ENCODE measurements at regions not wholly inside any gene's neighbourhood (a gene's known extent, or its start where the extent isn't known, plus 50 kb on each side); places are given as distances from the start of the nearest gene placed in this dataset.

DNA sequence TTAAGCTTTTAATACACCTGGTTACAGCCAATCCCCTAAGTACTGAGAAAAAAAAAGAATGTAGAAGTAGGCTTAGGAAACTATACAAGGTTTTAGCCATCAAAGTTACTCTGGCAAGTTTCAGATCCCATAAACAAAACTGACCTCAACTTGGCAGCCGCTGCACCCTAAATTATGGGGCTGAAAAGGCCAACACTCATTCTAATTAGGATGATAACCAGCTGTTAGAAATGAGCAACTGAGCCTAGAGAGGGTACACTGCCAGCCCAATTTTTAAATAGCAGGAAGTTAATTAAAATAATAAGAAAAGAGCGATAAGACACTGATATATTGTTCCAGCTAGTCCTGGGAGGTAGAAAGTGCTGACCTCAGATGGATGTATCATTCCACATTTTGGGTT lies 105.7 kb upstream of the VAV3 start:
- Histone ChIP-seq H3K4me1 (ENCODE audit: insufficient read depth, low read length, poor library complexity, severe bottlenecking) (peaks cover 13% of the 10 kb centered on the region), H3K4me2 (ENCODE audit: low read length) (no peak overlapping the region), H3K4me3 (ENCODE audit: low read depth, low read length, poor library complexity, severe bottlenecking) (no peak overlapping the region), H3K36me3 (ENCODE audit: insufficient read depth, low read length) (no peaks in the 10 kb centered on the region), H3K9me3 (ENCODE audit: low read length) (no peaks in the 10 kb centered on the region), H2AFZ (ENCODE audit: low read length) (no peak overlapping the region), H3K27ac (ENCODE audit: low read depth, low read length, poor library complexity, severe bottlenecking) (no peak overlapping the region), H3K79me2 (ENCODE audit: insufficient read depth, low read depth, low read length) (no peaks in the 10 kb centered on the region), H4K20me1 (ENCODE audit: insufficient read depth, low read length) (no peaks in the 10 kb centered on the region), H3K9me2 (ENCODE audit: insufficient read depth, low read length) (no peaks in the 10 kb centered on the region)
- ChIA-PET CTCF (ENCODE audit: unreplicated experiment) (interaction anchor here (1.0 kb wide), 1 partner anchor 12 kb away, joined by 3 read pairs; no protein-coding TSS in a partner anchor), POLR2A (interaction anchor here (0.9 to 1.3 kb wide), 3 partner anchors 11 to 137 kb away, joined by 3 read pairs; no protein-coding TSS in a partner anchor)
- BruUV-seq (replicated peaks), result no TSS peak
- intact Hi-C loops (cut with micrococcal nuclease; ENCODE audit: unreplicated experiment), result no loop called here
- no peak for DNase-seq (ENCODE audit: low spot score)
- TF ChIP-seq, protein P1, sequence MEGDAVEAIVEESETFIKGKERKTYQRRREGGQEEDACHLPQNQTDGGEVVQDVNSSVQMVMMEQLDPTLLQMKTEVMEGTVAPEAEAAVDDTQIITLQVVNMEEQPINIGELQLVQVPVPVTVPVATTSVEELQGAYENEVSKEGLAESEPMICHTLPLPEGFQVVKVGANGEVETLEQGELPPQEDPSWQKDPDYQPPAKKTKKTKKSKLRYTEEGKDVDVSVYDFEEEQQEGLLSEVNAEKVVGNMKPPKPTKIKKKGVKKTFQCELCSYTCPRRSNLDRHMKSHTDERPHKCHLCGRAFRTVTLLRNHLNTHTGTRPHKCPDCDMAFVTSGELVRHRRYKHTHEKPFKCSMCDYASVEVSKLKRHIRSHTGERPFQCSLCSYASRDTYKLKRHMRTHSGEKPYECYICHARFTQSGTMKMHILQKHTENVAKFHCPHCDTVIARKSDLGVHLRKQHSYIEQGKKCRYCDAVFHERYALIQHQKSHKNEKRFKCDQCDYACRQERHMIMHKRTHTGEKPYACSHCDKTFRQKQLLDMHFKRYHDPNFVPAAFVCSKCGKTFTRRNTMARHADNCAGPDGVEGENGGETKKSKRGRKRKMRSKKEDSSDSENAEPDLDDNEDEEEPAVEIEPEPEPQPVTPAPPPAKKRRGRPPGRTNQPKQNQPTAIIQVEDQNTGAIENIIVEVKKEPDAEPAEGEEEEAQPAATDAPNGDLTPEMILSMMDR (conservative IDR thresholded peaks at IDR 0.05; ENCODE audit: low read length), result no peak
- no peak for TF ChIP-seq EZH2phosphoT487 (IDR thresholded peaks at IDR 0.05; ENCODE audit: borderline replicate concordance, low read depth, low read length)

DNA sequence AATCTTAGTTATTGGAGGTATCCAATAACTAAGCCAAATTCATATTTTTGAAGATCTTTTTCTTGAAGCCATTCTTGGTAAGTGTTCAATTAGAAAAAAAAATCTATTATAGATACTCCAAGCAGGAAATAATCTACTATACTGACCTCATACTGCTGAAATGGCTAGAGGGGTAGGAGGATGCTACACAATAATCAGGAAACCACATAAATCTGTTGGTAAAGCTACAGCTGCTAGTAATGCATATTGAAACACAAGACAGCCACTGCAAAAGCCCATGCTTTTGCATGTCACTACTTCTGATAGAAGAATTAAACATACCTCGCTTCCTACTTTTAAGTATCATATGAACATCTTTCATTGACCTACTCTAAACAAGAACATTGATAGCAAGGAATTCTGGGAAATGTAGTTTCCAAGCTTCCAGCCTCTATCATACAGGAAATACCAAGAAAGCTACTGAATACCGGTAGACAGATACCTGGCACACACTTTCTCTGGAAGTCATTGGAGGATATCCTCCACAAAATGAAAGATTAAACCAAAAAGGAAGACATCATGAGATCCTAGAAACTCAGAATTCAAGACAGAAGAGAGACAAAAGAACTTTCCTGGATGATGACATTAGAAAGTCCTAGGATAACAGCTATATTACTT lies 103.0 kb upstream of the VAV3 start:
- TF ChIP-seq, protein P1 (conservative IDR thresholded peaks at IDR 0.05; ENCODE audit: low read length), result no peak
- no peak for TF ChIP-seq EZH2phosphoT487 (IDR thresholded peaks at IDR 0.05; ENCODE audit: borderline replicate concordance, low read depth, low read length)
- Histone ChIP-seq H3K27ac (ENCODE audit: low read depth, low read length, poor library complexity, severe bottlenecking) (no peak overlapping the region), H3K36me3 (ENCODE audit: insufficient read depth, low read length) (no peaks in the 10 kb centered on the region), H3K9me3 (ENCODE audit: low read length) (no peaks in the 10 kb centered on the region), H3K9me2 (ENCODE audit: insufficient read depth, low read length) (no peaks in the 10 kb centered on the region), H3K79me2 (ENCODE audit: insufficient read depth, low read depth, low read length) (no peaks in the 10 kb centered on the region), H3K4me3 (ENCODE audit: low read depth, low read length, poor library complexity, severe bottlenecking) (no peak overlapping the region), H3K4me1 (ENCODE audit: insufficient read depth, low read length, poor library complexity, severe bottlenecking) (no peaks in the 10 kb centered on the region), H4K20me1 (ENCODE audit: insufficient read depth, low read length) (no peaks in the 10 kb centered on the region), H3K4me2 (ENCODE audit: low read length) (no peak overlapping the region), H2AFZ (ENCODE audit: low read length) (no peak overlapping the region)
- ChIA-PET POLR2A (interaction anchor here (0.5 to 1.2 kb wide), 3 partner anchors 10 to 67 kb away, joined by 3 to 6 read pairs (median 5); no protein-coding TSS in a partner anchor), CTCF (ENCODE audit: unreplicated experiment) (no interaction called here)
- DNase-seq (ENCODE audit: low spot score), result peak; percentile 22
- no TSS peak for BruUV-seq (replicated peaks)
- intact Hi-C loops (cut with micrococcal nuclease; ENCODE audit: unreplicated experiment), result no loop called here

DNA sequence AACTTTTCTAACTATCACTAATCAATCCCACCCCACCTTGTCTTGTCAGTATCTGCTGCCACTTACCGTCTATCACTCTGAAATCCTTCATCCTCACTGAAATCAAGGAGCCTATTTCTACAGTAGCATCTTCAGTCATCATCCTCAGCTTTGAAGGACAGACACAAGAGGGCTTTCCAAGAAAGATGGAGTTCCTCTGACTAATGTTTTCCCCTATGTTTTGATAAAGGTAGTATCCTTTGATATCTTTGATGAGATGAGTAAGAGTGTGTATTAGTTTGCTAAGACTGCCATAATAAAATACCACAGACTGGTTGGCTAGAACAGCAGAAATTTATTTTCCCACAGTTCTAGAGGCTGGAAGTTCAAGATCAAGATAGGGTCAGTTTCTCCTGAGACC lies 101.8 kb upstream of the VAV3 start:
- DNase-seq (ENCODE audit: low spot score), result no peak
- no peak overlapping the region for H3K27ac ChIP-seq (ENCODE audit: low read depth, low read length, poor library complexity, severe bottlenecking)
- H3K79me2 ChIP-seq (ENCODE audit: insufficient read depth, low read depth, low read length), result no peaks in the 10 kb centered on the region
- no peaks in the 10 kb centered on the region for H3K36me3 ChIP-seq (ENCODE audit: insufficient read depth, low read length)
- intact Hi-C loops (cut with micrococcal nuclease; ENCODE audit: unreplicated experiment), result no loop called here
- TF ChIP-seq, protein P1 (conservative IDR thresholded peaks at IDR 0.05; ENCODE audit: low read length), result no peak
- TF ChIP-seq EZH2phosphoT487 (IDR thresholded peaks at IDR 0.05; ENCODE audit: borderline replicate concordance, low read depth, low read length), result no peak
- no peak overlapping the region for H3K4me2 ChIP-seq (ENCODE audit: low read length)
- BruUV-seq (replicated peaks), result no TSS peak
- H3K4me1 ChIP-seq (ENCODE audit: insufficient read depth, low read length, poor library complexity, severe bottlenecking), result no peaks in the 10 kb centered on the region
- ChIA-PET CTCF (ENCODE audit: unreplicated experiment) (no interaction called here), POLR2A (no interaction called here)
- 0 out of 2 replicates have a peak, but pooled peaks cover 2% of the 10 kb centered on the region for H3K9me3 ChIP-seq (ENCODE audit: low read length)
- H3K9me2 ChIP-seq (ENCODE audit: insufficient read depth, low read length), result no peaks in the 10 kb centered on the region
- H3K4me3 ChIP-seq (ENCODE audit: low read depth, low read length, poor library complexity, severe bottlenecking), result no peak overlapping the region
- H4K20me1 ChIP-seq (ENCODE audit: insufficient read depth, low read length), result no peaks in the 10 kb centered on the region
- H2AFZ ChIP-seq (ENCODE audit: low read length), result no peak overlapping the region
